HG03039 (cell line): ENCODE measurements at regions not wholly inside any gene's neighbourhood (a gene's known extent, or its start where the extent isn't known, plus 50 kb on each side); places are given as distances from the start of the nearest gene placed in this dataset.

ENCODE experiments used
- ATAC-seq: cut with Tn5 transposase; IDR thresholded peaks from one replicate; pipeline ENCODE4 v1.9.1; 2021; ENCODE audit warnings: mild to moderate bottlenecking, moderate library complexity; ENCODE audit not compliant: unreplicated experiment

DNA sequence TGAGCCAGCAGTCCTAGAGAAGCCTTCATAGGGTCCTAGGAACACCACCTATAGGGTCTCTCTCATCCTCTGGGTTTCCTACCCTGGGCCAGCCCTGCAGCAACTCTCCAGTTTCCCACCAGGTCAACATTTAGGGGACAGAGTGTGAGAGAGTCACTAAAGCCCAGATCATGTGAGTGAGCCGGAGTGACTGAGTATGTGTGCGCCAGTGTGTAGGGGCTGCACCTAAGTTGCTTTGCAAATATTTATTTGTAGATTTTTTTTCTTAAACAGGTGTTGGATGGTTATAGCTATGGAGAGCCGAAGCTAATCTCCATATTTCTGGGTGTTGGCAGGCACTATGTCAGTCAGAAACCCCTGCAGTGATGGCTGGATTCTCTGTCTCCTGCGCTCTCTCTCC is 232.5 kb upstream of the NCAM1 start:
- ATAC-seq: no peak

DNA sequence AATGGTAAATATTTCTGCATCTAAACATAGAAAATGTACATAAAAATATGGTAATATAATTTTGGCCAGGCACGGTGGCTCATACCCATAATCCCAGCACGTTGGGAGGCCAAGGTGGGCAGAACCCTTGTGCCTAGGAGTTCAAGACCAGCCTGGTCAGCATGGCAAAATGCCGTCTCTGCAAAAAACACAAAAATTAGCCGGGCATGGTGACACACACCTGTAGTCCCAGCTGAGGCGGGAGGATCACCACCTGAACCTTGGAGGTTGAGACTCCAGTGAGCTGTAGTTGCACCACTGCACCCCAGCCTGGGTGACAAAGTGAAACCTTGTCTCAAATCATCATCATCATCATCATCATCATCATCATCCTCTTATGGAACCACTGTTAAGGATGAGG is 230.6 kb upstream of the NCAM1 start:
- ATAC-seq: no peak

- ATAC-seq: no peak
Observed at GRCh38 chr11:112731538-112731937, 229.7 kb upstream of the NCAM1 start.

- no peak for ATAC-seq
Observed at GRCh38 chr11:112732031-112732430, 229.2 kb upstream of the NCAM1 start.

- ATAC-seq: no peak
Observed at GRCh38 chr11:112734207-112734606, 227.0 kb upstream of the NCAM1 start.

GRCh38 chr11:112735470-112735869 is 225.8 kb upstream of the NCAM1 start:
- no peak for ATAC-seq

DNA sequence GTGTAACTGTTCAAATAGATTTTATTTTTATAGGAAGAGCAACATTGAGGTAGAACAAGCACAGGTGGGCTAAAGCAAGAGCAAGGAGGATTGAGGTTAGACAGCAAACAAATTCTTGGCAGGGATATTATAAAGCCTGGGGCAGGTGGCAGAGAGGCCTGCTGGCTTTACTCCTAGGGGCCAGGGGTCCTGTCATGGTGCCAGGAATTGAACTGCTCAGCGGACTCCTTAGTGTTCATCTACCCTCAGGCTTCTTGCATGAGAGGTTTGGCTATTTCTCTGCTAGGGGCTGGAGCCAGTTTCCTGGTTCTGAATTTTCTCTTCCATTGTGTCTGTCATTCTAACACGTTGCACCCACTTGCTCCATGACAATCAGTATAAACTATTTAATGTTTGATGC is 217.2 kb upstream of the NCAM1 start:
- no peak for ATAC-seq

DNA sequence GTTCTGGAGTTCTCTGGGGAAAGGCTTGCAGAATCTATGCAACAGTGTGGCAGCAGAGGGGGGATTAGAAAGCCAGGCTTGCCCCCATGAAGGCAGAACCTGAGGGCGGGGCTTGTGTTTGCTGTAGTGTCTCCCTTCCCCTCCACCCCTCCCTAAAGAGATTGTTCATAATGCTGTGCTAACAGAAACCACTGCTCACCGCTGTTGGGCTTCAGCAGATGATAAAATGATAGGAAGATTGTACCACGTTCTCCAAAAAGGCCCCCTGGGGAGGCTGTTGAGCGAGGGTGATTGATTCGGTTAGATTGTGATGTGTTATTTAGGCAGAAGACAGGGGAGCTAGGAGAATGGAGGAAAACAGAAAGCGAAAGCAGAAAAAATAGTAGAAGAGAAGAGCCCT is 215.2 kb upstream of the NCAM1 start:
- no peak for ATAC-seq

DNA sequence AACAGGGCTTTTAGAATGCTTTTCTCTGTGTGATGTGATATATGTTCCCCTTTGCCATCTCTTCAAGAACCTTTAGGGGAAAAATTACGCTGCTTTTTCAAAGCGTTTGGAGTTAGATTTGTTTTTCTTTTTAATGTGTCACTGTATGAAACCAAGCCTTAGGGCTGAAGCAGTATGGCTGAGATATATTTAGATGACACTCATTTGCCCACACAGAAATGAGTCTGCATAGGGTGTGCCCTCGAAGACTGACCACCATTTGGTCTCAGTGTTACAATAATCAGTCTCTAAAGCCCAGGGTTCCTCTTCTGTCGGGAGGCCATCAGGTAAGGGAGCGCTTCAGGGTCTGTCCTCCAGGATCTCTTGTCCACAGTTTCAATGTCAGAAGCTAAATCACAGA is 213.0 kb upstream of the NCAM1 start:
- no peak for ATAC-seq

DNA sequence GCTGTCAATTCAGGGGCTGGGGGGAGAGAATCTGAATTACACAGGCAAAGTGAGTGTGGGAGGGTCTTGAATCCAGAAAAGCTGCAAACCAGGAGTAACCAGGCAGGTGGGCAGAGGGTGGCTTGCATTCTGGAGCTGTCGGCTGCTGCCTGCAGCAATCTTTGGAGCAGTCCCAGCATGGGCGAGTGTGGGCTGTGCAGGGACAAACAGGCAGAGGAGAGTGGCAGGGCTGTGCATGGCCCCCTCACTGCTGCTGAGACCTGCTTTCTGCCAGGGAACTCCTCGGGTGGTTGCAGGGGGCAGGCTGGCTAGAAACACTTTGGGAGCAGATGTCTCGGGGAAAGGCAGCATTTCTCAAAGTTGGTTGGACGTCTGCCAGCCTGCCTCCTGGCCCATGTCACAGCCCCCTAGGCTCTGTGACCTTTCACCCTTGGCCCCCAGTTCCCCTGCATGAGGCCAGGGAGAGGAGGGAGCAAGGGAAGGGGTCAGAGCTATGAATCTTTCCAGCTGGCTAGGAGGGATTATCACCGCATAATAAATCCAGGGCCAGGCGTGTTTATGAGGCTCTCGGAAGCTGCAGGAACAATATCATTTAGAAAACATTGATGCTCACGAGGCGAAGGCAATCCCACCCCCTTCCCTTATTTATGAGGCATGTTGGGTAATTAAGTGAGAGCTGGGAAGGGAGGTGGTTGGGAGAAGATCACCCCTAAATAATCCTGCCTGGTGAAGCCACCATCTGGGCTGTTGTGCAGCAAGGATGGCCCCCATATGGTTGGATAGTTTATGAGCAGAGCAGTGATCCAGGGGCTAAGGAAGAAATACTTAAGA is 212.3 kb upstream of the NCAM1 start:
- no peak for ATAC-seq

- ATAC-seq: no peak
Observed at GRCh38 chr11:112751329-112751728, 209.9 kb upstream of the NCAM1 start.

GRCh38 chr11:112751772-112752171 is 209.4 kb upstream of the NCAM1 start:
- no peak for ATAC-seq

DNA sequence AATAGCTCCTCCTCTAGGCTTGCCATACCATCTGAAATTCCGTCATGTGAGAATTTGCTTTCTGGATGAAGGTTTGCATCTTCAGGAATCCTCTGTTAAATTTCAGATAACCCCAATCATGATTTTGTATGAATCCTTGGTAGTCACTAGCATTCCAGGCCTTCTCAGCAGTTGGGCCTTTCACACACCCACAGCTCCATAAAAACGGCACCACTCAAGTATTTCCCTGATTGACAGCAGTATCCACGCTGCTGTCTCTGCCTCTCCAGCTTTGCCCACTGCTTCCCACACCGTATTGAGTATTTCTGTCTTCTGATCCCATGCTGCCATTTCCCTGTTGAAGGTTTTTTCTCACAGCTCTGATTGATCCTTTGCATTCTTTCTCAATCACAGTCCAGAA is 208.7 kb upstream of the NCAM1 start:
- ATAC-seq: no peak

GRCh38 chr11:112753706-112754105 is 207.5 kb upstream of the NCAM1 start:
- ATAC-seq: no peak

- no peak for ATAC-seq
Observed at GRCh38 chr11:112759418-112759817, 201.8 kb upstream of the NCAM1 start.

- no peak for ATAC-seq
Observed at GRCh38 chr11:112760396-112761059, 200.7 kb upstream of the NCAM1 start.

DNA sequence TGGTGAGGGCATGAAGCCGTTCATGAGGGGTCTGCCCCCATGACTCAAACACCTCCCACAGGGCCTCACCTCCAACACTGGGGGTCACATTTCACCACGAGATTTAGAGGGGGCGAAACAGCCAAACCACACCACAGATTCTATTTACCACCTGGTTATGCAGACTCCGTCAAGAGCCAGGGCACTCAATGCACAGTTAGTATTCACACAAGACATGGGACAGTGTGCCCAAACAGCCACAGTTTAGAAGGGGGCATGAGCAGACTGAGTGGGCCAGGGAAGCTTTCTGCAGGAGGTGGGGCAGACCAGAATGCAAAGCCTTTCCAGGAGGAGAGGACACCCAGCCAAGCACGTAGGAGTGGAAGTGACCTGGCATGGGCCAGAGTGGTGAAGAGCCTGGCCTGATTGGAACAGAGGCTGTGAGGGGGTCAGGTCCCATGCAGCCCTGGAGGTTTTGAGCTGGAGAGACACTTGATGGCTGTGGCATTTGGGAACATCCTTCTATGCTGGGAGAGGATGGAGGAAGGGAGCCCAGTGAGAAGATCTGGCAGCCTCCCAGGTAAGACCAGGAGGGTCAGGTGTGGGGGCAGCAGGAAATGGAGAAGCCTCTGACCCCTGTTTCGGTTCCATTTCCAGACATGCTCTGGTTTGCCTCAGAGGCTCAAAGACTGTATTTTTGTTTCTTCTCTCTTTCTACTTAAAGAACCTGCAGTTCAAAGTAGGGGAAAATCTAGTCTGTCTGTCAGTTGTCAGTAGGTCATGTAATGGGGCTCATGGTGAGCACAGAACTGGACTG is 199.1 kb upstream of the NCAM1 start:
- ATAC-seq: no peak

DNA sequence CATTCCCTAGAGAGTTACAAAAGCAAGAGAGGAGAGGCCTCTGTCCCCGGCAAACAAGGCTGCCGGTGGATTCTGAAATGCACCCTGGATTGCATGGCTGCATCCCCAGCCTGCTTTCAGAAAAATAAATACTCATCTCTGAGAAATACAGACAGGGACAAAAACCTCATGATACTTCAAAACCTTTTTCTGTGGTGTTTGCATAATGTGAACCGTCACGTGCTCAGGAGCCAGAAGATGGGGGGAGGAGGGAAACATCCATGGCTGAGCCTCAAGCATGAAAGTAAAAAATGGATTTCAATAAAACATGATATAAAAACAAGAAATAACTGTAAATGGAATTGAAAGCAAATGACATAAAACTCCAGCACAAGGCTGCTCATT is 198.5 kb upstream of the NCAM1 start:
- no peak for ATAC-seq

DNA sequence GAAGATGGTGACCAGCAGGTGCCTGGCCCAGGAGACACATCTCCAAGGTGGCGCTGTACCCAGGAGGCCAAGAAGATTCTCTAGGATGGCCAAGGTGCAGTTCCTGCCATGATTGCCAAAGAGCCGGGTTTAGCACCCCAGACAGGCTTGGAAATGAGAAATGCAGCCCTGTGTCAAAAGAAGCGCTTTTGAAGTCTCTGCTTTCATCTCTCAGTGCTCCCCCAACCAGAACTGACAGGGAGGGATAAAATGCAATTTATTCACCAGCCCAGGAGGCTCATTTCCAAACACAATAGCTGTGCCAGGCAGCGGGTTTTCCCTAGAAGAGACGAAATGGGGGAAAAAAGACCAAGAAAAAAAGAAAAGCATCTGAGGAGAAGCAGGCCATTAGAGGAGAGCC is 195.9 kb upstream of the NCAM1 start:
- ATAC-seq: no peak

GRCh38 chr11:112769170-112769569 is 192.1 kb upstream of the NCAM1 start:
- ATAC-seq: no peak

GRCh38 chr11:112769584-112769983 is 191.6 kb upstream of the NCAM1 start:
- ATAC-seq: no peak

DNA sequence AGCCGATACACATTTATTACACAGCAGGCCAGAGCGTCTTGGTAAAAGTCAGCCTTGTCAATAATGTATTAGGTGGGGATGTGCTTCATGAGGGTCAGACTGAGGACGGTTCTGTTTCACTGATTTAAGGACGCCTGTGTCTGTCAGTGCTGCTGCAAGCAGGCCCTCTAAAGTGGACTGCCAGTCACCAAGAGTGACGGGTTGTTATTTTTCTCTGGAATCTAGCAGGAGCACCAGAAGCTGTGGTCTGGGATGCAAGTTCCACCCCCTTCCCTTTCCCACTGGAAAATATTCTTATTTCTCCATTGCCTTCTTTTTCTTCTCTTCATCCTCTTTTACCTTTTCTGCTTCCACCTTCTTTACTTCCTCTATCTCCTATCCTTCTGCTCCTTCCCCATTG is 191.2 kb upstream of the NCAM1 start:
- no peak for ATAC-seq
